ENCODE measurements at regions not wholly inside any gene's neighbourhood (a gene's known extent, or its start where the extent isn't known, plus 50 kb on each side); places are given as distances from the start of the nearest gene placed in this dataset.
"Not testable (repeated sequence)": the region's sequence is repeated elsewhere in the genome, so short reads cannot be mapped to it uniquely, and the experiment has no call there.

DNA sequence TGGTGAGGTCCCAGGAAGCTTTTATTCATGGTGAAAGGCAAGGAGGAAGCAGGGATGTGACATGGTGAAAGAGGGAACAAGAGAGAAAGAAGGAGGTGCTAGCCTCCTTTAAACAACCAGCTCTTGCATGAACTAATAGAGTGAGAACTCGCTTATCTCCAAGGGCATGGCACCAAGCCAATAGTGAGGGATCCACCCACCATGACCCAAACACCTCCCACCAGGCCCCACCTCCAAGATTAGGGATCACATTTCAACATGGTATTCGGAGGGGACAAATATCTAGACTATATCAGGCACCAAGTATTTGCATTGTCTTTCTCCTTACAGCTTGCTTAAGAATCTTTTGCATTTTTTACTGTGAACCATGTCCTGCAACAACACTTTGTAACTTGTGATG lies 91.9 kb upstream of the DHRS4 start:
- DNase-seq = no peak

DNA sequence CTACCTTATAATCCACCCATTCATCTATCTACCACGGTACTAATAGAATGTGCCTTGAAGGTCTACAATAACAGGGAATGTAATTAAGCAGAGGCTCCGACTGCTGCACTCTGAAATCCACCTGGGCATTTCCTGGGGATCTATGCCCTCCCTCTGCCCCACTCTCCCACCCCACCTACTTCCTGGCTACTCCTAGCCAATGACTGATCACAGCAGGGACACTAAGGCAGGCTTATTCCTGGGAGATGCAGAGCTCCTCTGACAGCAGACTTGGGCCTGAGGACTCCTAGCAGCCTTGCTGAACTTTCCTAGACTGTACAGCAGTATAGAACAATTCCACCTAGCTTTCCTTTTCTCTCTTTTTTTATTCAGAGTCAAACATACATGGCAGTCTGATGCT lies 91.1 kb upstream of the DHRS4 start:
- no peak for DNase-seq

DNA sequence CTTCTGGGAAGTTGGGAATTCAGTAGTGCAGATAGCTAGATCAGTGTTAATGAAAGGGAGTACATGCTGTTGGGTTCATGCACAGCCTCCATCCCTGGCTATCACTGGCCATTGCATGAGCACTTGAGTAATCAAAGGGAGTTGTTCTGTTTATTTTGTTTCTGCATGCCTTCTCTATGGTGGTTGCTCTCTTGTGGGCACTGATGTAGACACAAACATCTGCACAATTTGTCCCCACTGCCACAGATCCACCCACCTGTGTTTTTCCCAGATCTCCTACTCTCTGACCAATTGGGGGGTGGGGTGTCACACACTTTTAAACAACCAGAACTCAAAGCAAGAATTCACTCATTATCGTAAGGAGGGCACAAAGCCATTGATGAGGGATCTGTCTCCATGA lies 89.7 kb upstream of the DHRS4 start:
- DNase-seq = no peak

DNA sequence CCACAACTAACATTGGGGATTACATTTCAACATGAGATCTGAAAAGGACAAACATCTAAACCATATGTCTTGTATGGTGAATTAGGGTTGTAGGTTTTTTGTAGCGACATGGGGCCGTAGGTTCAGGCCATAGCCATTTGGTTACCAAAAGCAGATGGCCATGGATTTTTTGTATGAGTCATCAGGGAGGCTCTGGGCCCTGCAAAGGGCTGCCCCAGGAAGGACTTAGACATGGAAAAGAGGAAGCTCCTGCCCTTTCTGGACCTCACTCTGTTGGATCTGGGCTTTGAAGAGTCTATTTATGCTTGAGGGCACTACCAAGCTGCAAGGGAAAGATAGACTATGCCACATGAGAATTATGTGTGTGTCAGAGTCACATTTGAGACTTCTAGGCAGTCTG lies 89.3 kb upstream of the DHRS4 start:
- DNase-seq = no peak

DNA sequence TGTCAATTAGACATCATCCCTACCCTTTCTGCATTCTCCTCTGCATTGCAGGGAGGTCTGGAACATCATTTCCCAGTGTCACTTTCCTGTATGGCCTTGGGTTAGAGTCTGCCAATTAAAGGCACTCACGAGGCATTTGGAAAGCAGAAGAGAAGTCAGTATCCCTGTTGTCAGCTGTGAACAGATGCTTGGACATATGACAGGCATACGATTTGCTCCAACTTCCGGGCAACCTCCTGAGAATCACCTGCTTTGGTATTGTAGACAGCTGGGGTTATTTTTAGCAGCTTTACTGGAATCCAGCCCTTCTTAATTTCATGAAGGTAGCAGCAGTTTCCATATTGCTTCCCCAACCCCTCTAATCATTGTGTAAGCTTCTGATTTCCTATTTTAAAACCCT lies 88.7 kb upstream of the DHRS4 start:
- no peak for DNase-seq

DNA sequence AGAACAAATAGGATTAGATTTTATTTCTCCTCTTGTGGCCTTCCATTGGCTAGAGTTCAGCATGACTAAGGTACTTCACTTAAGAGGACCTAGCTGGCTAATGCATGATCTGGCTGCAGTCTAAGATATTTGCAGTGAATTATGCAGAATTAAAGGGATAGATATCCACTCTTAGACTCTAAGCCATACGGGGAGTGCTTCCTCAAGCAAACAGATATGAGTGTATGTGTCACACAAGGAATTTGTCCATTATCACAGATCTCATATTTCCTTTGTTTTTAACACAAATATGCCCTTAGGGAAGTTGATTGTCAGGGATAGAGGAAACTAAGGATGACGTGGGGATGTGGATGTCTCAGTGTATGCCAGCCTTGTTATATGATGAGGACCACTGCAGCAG lies 88.1 kb upstream of the DHRS4 start:
- no peak for DNase-seq

DNA sequence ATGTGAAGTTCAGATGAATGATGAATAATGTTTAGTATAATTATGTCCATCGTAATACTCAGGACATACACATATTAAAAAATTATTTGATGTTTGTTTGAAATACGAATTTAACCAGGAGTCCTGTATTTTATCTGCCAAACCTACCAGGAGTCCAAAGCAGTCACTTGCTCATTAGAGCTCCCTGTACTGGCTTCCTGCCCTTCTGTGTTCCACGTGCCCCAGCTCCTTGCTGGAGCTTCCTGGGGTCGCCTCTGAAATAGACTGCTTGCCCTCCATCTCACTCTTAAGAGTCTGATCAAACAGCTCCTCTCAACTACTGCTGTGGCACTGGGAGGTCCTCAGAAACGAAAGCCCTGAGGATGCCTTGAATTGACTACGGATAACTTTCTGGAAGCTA lies 87.3 kb upstream of the DHRS4 start:
- DNase-seq = no peak

DNA sequence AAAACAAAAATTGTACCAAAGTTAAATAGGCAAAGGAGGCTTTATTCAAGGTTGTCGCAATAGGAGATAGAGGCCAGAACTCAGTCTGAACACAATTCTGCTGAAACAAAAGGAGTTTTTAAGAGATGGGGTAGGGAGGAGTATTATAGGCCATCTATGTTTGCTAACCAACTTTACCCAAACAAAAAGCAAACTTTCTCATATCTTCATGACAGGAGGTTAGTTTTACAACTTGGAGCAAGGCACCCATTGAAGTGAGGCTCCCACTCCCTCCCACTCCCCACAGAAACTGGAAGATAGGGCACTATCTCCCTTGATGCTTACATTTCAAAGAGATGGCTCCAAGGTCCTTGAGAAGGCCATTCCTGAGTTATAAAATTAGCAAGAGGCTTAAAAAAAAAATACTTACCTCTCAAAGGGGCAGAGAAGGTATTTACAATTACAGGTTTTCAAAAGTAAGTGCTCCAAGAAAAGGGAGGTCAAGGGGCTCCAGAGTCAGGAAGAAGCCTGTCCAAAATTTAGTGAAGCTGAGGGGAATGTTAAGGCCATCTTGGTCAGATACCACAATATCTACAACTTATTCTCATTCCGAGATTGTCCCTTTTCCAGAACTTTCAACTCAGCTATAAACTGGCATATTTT lies 84.4 kb upstream of the DHRS4 start:
- DNase-seq = no peak

DNA sequence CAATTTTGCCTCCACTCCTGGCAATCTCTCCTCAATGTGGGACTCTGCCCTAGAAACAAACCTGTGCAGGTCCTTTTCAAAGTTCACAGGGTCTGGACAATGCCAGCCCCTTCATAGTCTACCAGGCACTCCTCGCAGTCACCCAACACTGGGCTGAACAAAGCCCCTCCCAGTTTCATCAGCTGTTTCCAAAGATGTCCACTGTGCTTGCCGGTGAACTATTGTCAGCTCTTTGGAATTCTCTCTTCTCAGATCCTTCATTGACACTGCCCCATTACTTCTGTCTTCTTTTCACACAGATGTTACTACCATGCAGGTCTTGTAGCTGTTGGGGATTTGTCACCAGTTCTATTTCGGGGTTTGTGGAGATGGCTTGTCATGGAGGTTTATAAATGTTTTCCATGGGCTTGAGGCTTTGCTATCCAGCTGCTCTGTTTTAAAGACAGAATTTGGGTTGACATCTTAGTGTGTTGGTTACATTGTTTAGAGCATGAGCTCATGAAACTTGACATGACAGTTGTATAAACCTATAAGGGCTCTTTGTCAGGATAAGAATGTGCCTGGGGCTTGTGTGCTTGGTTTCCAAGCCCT lies 77.3 kb upstream of the DHRS4 start:
- DNase-seq = no peak

DNA sequence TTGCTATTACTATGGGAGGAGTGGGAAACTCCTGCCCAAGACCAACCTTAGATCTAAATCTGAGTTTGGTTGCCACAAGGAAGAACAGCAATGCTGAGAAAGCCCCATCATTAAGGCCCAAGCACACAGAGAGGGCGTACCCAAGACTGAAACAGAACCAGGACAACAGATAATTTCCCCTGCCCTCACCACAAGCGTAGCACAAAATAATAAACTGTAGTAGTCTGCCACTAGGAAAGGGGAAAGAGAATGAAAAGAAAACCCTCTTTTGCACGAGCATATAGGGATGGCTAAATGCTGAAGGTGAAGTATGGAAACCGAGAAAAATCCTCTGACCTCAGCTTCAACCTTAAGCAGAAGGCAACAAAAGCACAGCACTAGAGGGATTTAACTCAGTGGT lies 76.5 kb upstream of the DHRS4 start:
- DNase-seq = peak in 1 of 5 experiments; percentile 18

DNA sequence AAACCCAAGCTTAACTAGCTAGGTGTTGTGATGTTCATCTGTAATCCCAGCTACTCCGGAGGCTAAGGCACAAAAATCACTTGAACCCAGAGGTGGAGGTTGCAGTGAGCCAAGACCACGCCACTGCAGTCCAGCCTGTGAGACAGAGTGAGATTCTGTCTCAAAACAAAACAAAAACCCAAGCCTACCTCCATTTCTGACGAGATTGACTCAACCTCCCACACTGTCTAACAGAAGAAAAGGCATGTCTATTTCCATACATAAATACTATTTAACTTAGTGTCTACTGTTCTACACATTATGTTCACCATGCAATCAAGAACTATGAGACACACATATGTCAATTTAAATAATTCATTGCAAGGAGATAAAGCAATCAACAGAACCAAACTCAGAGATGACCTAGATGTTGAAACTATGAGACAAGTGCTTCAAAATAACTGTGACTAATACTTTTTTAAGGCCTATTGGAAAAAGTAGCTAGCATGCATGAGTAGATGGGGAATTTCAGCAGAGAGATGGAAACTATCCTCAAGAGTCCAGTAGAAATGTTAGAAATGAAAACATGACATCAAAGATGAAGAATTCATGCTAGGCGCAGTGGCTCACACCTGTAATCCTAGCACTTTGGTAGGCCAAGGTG lies 75.9 kb upstream of the DHRS4 start:
- peak in 1 of 5 experiments; percentile 28 for DNase-seq

DNA sequence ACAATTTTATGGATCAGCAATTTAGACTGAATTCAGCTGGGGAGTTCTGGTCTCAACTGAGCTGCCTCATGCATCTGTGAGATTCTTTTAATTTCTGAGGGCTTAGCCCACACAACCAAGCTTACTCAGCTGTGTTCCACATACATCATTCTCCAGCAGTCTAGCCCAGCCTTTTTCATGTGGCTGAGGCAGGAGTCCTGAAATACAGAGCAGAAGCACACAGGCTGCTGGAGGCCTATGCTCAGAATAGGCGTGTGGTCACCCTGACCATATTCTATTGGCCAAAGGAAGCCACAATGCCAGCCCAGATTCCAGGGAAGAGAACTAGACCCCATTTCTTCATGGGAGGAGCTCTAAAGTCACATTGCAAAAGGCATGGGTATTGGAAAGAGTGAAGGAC lies 72.3 kb upstream of the DHRS4 start:
- no peak for DNase-seq

DNA sequence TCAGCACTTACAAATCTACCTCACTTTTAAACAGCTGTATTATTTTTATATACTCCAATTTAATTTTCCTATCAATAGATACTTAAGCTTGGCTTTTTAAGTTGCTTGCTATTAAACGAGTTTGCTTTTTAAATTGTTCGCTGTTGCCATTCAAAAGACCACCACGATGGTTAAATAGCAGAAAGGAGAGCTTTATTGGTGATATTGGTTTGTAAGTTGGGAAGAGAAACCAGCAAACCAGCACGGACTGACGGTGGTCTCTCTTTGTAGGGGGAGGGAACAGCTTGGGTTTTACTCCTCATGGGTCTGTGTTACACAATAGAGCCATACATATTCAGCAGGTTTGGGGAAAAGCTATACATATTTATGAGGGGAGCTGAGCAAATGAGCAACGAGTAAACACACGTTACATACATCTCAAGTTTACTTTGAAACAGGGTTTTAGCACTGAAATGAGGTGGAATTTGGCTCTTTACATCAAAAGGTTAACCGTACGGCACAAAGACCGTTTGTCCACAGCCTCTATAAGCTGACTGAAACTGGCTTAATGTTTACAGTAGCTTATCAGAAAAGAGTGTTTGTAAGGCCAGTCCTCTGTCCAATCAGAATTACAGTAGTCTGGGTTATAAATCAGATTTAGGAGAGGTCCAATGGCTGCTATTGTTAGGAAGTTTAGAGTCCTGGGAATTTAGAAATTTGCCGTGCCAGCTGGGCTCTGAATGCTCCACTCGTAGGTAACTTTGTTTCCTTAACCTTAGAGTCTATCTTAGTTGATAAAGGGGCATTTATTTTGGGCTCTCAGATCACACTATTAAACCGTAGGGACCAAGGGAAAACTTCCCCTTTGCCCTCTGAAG lies 69.7 kb upstream of the DHRS4 start:
- DNase-seq = no peak

DNA sequence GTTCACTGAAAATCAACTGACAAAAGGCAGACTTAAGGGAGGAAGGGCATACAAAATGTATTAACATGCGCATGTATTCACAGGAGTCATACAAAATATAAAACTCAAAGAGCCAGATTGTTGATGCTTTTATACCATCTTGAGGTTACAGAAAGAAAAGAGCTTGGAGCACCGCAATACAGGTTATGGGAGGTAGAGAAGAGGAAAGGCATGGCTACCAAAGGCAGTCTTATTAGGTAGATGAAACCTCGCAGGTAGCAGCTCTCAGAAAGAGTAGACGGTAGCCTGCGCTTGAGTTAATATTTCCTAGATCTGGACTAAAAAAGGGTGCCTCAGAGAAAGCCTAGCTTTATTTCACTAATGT lies 69.0 kb upstream of the DHRS4 start:
- DNase-seq = no peak

DNA sequence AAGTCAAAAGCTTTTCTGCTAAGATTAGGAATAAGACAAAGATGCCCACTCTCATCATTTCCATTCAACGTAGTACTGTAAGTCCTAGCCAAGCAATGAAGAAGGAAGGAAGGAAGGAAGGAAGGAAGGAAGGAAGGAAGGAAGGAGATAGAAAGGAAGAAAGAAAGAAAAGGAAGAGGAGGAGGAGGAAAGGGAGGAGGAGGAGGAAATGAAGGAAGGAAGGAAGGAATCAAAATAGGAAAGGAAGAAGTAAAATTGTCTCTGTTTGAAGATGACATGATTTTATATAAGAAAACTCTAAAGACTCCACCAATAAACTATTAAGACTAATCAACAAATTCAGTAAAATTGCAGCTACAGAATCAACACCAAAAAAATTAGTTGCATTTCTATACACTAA lies 66.0 kb upstream of the DHRS4 start:
- DNase-seq = no peak

DNA sequence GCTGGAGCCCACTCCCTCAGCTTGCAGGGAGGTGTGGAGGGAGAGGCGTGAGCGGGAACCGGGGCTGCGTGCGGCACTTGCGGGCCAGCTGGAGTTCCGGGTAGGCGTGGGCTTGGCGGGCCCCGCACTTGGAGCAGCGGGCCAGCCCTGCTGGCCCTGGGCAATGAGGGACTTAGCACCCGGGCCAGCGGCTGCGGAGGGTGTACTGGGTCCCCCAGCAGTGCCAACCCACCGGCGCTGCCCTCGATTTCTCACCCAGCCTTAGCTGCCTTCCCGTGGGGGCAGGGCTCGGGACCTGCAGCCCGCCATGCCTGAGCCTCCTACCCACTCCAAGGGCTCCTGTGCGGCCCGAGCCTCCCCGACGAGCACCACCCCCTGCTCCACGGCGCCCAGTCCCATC lies 61.9 kb upstream of the DHRS4 start:
- not testable (repeated sequence) for DNase-seq

DNA sequence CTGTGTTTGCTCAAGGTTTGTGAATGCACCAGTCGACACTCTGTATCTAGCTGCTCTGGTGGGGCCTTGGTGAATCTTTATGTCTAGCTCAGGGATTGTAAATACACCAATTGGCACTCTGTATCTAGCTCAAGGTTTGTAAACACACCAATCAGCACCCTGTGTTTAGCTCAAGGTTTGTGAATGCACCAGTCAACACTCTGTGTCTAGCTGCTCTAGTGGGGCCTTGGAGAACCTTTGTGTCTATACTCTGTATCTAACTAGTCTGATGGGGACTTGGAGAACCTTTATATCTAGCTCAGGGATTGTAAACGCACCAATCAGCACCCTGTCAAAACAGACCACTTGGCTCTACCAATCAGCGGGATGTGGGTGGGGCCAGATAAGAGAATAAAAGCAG lies 61.3 kb upstream of the DHRS4 start:
- DNase-seq = not testable (repeated sequence)

DNA sequence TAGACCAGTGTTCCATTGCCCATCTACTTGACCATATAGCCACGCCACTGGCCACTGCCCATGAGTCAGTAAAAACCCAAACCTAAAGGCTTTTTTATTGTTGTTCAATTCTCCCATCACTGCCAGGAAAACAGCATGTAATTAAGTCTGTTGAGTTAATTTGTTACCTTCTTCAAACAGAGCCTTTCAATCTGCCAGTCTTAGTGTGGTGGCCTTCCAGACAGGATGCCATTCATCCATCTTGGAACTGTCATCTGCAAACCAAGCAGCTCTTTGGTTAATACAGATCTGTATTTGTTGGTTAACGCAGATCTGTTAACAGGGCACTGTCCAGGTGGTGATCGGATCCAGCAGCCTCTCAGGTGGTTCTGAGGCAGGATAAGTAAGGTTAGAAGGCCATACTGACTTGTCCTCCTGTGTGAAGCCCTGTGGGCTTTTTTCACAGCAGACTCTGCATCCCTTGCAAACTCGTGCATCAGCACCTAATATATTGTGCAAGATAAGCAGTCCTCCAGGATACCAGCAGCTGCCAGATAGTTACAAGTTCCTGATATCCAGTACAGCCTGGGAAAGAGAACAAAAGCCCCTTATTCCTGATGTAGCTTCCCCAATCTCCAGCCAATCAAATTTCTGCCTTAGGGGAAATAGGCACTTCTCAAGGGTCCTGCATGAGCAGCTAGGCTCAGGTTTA lies 59.1 kb upstream of the DHRS4 start:
- no peak for DNase-seq

DNA sequence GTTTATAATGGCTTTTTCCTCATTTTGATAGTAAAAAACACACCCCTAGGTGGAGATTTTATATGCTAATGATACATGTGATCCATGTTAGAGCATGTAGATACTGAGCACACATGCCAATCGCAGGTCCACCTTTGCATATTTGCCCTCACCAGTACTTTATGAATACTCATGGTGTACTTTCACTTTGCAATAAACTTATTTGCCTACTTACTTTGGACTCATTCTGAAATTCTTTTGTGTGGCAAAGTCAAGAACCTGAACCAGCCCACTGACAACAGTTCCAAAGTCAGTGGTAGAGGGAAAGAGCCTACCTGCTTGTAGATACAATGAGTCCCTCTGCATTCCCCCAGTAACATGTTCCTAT lies 58.5 kb upstream of the DHRS4 start:
- DNase-seq = no peak

DNA sequence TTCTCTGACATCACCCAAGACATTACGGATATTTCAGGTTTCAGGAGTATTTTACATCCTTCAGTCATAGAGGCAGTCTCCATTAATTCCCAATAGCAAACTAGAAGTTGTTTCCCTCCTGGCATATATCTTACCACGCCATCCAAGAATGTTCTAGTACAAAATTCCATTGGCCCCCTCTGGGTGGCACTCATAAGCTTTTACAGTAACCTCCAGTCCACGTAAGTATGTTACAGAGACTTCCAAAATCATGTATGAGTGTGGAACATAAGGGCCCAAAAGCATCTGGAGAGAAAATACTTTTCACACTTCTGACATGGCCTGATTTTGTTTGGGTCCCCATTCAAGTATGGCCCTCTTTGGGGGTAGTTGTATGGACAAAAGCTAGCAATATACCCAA lies 58.1 kb upstream of the DHRS4 start:
- no peak for DNase-seq

DNA sequence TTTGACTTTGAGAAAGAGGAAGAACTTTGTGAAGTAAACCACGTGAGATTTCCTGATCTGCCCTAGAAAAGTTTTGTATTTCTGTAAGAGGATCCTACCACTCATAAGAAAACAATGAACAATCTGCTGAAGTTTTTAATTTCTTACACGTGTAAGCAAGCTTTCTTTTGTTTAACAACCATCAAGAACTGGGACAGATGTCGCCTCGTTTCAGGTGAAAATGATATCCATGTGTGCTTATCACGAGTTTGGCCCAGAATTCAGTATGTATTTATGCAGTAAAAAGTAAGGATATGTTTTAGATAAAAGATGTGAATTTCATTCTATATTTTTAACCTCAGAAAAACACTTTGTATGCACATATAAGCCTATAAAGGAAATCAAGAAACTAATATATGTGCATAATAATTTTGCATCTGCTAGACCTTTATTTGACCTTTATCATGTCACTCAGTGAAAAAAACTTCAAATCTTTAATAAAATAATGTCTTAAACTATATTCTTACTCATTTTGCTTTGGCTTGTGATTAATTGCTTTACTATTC lies 56.9 kb upstream of the DHRS4 start:
- DNase-seq = no peak

DNA sequence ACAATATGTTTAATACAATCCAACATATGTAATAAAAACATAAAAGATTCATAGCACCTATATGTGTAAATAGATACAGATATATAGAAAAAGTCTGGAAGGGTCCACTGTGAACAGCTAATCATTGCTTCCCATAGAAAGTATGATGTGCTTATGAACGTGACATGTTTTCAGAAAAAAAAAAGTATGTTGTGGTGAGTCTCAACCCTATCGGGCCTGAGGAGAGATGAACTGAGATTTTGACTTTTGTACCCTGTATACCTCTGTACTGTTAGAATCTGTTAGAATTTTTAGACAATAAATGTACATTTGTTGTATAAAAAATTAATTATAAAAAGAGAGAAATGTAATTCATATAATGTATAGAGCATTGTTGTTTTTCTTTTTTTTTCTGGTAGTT lies 56.3 kb upstream of the DHRS4 start:
- DNase-seq = not testable (repeated sequence)

DNA sequence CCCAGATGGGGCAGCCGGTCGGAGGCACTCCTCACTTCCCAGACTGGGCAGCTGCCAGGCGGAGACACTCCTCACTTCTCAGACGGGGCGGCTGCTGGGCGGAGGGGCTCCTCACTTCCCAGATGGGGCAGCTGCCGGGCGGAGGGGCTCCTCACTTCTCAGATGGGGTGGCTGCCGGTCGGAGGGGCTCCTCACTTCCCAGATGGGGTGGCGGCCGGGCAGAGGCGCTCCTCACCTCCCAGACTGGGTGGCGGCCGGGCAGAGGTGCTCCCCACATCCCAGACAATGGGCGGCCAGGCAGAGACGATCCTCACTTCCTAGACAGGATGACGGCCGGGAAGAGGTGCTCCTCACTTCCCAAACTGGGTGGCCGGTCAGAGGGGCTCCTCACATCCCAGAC lies 55.2 kb upstream of the DHRS4 start:
- not testable (repeated sequence) for DNase-seq
